SK-N-SH (cell line): ENCODE measurements at regions not wholly inside any gene's neighbourhood (a gene's known extent, or its start where the extent isn't known, plus 50 kb on each side); places are given as distances from the start of the nearest gene placed in this dataset.

Source experiments
- CTCF ChIA-PET: fragments of 300-600, 350-600 bp; formaldehyde crosslinking; extraction: SDS; loops from one replicate; lab custom pipeline; 2021; lab: Yijun Ruan, JAX
- POLR2A ChIA-PET: fragments of 350-600 bp; sonication (Branson Sonifier 250); formaldehyde crosslinking; extraction: SDS; loops from one replicate; lab custom pipeline; 2020; ENCODE audit warnings: antibody characterized with exemption, inconsistent platforms; lab: Yijun Ruan, JAX
- DNase-seq: peaks from one replicate; pipeline ENCODE4 v3.0.0; 2012
- H2AFZ ChIP-seq: fragments of 200-600 bp; sonication (generic); 2 replicates; pipeline ENCODE4 v1.8.1; 2016; ENCODE audit warnings: antibody characterized with exemption, mild to moderate bottlenecking, low read depth
- H3F3A ChIP-seq: fragments of 200-600 bp; sonication (generic); replicated peaks from 2 replicates; pipeline ENCODE3; 2016; ENCODE audit warnings: antibody characterized with exemption, mild to moderate bottlenecking; ENCODE audit not compliant: insufficient read depth
- H3K27ac ChIP-seq, 2 experiments: fragments of 200-500 bp in 1 of 2; fragments of 200-600 bp in 1 of 2; sonication (Bioruptor generic) in 1 of 2; sonication (generic), shearing (Covaris generic) in 1 of 2; 2 replicates each; pipeline versions ENCODE4 v1.5.1 to v1.6.1; 2014 to 2016; ENCODE audit warnings: low read depth in 2 of 2, inconsistent platforms in 1 of 2, low read length in 1 of 2, mild to moderate bottlenecking in 1 of 2, mixed read lengths in 1 of 2
- H3K27me3 ChIP-seq: fragments of 200-600 bp; sonication (generic), shearing (Covaris generic); 2 replicates; pipeline ENCODE4 v1.6.1; 2016; ENCODE audit warnings: mixed run types; ENCODE audit not compliant: insufficient read depth
- H3K36me3 ChIP-seq, 2 experiments: fragments of 200-500 bp in 1 of 2; fragments of 200-600 bp in 1 of 2; sonication (Bioruptor generic) in 1 of 2; sonication (generic) in 1 of 2; replicated peaks in 1 of 2; 2 replicates each; pipeline versions ENCODE3 to v1.5.1; 2014 to 2016; ENCODE audit warnings: low read length in 1 of 2, mild to moderate bottlenecking in 1 of 2; ENCODE audit not compliant: insufficient read depth in 2 of 2, control insufficient read depth in 1 of 2
- H3K4me1 ChIP-seq, 2 experiments: fragments of 200-500 bp in 1 of 2; fragments of 200-600 bp in 1 of 2; sonication (Bioruptor generic) in 1 of 2; sonication (generic), shearing (Covaris generic) in 1 of 2; 2 replicates each; pipeline versions ENCODE4 v1.5.1 to v1.6.1; 2014 to 2016; ENCODE audit warnings: low read depth in 1 of 2, low read length in 1 of 2, mixed run types in 1 of 2; ENCODE audit not compliant: insufficient read depth in 2 of 2, control insufficient read depth in 1 of 2
- H3K4me2 ChIP-seq: fragments of 200-600 bp; sonication (generic), shearing (Covaris generic); 2 replicates; pipeline ENCODE4 v1.6.1; 2017; ENCODE audit warnings: mixed run types
- H3K4me3 ChIP-seq, 2 experiments: fragments of 200-500 bp in 1 of 2; fragments of 200-600 bp in 1 of 2; sonication (Bioruptor generic) in 1 of 2; sonication (generic), shearing (Covaris generic) in 1 of 2; 2 replicates each; pipeline versions ENCODE4 v1.5.1 to v1.8.1; 2014 to 2016; ENCODE audit warnings: low read depth in 2 of 2, inconsistent platforms in 1 of 2, low read length in 1 of 2, mild to moderate bottlenecking in 1 of 2, mixed read lengths in 1 of 2, moderate library complexity in 1 of 2
- H3K79me2 ChIP-seq: fragments of 200-600 bp; sonication (generic); 2 replicates; pipeline ENCODE4 v1.8.1; 2017; ENCODE audit warnings: mild to moderate bottlenecking; ENCODE audit not compliant: insufficient read depth
- H3K9ac ChIP-seq: fragments of 200-600 bp; sonication (generic); 2 replicates; pipeline ENCODE4 v1.6.1; 2017; ENCODE audit warnings: mixed run types
- H3K9me2 ChIP-seq: fragments of 200-600 bp; sonication (generic); 2 replicates; pipeline ENCODE4 v1.6.1; 2017; ENCODE audit warnings: mixed run types
- H3K9me3 ChIP-seq: fragments of 200-600 bp; sonication (generic); 2 replicates; pipeline ENCODE4 v1.6.1; 2017; ENCODE audit warnings: mixed run types, mild to moderate bottlenecking, moderate library complexity
- H4K20me1 ChIP-seq: fragments of 200-600 bp; sonication (generic); 2 replicates; pipeline ENCODE4 v1.6.1; 2017; ENCODE audit warnings: mild to moderate bottlenecking, mixed run types; ENCODE audit not compliant: insufficient read depth
- CHD2 ChIP-seq: fragments of 150-350 bp; IDR thresholded peaks from 2 replicates; pipeline ENCODE4 v1.6.1; 2018; ENCODE audit warnings: low read length; ENCODE audit not compliant: partially characterized antibody
- ELF1 ChIP-seq: IDR thresholded peaks from 2 replicates; pipeline ENCODE4 v1.4.0; 2012
- EP300 ChIP-seq, 2 experiments: IDR thresholded peaks; 2 replicates each; pipeline versions ENCODE4 v1.4.0 to v1.6.1; 2012; ENCODE audit warnings: borderline replicate concordance in 1 of 2, low read depth in 1 of 2, low read length in 1 of 2
- EZH2phosphoT487 ChIP-seq: fragments of 200-600 bp; sonication (generic); IDR thresholded peaks from 2 replicates; pipeline ENCODE4 v1.6.1; 2017; ENCODE audit warnings: low read depth, mixed run types, mild to moderate bottlenecking, antibody characterized with exemption, moderate library complexity, borderline replicate concordance
- FOXM1 ChIP-seq: IDR thresholded peaks from 2 replicates; pipeline ENCODE4 v1.4.0; 2012; ENCODE audit warnings: low read depth, mild to moderate bottlenecking
- MAX ChIP-seq: IDR thresholded peaks from 2 replicates; pipeline ENCODE4 v1.4.0; 2012; ENCODE audit warnings: low read depth
- MXI1 ChIP-seq: IDR thresholded peaks from 2 replicates; pipeline ENCODE4 v1.6.1; 2012; ENCODE audit warnings: mild to moderate bottlenecking, low read depth, low read length, improper control_type of control experiment
- PBX3 ChIP-seq: IDR thresholded peaks from 2 replicates; pipeline ENCODE4; 2012
- RAD21 ChIP-seq: IDR thresholded peaks from 2 replicates; pipeline ENCODE4 v1.6.1; 2012; ENCODE audit warnings: mild to moderate bottlenecking, low read length
- REST ChIP-seq: IDR thresholded peaks from 2 replicates; pipeline ENCODE4 v1.6.1; 2012; ENCODE audit warnings: mild to moderate bottlenecking, low read depth, low read length, moderate library complexity
- SIN3A ChIP-seq: IDR thresholded peaks from 2 replicates; pipeline ENCODE4 v1.6.1; 2012; ENCODE audit warnings: low read depth, mild to moderate bottlenecking, low read length, moderate library complexity, borderline replicate concordance
- SMC3 ChIP-seq: IDR thresholded peaks from 2 replicates; pipeline ENCODE4 v1.6.1; 2012; ENCODE audit warnings: low read depth, low read length, improper control_type of control experiment
- TCF12 ChIP-seq: IDR thresholded peaks from 2 replicates; pipeline ENCODE4 v1.4.0; 2012
- USF1 ChIP-seq: IDR thresholded peaks from 2 replicates; pipeline ENCODE4 v1.4.0; 2012; ENCODE audit warnings: low read depth, borderline replicate concordance
- WGBS: methylation state at CpG from one replicate; pipeline ENCODE4 v1.1.6; 2017; ENCODE audit warnings: low lambda C conversion rate; 5-methylcytosine and 5-hydroxymethylcytosine counted together

GRCh38 chr17:11028349-11028748, 190.5 kb upstream of the PIRT start (continued):
- TF ChIP-seq FOXM1: no peak
- TF ChIP-seq RAD21: no peak
- no peak for TF ChIP-seq EP300 (IDR thresholded peaks at IDR 0.05; ENCODE audit: borderline replicate concordance in 1 of 2, low read depth in 1 of 2, low read length in 1 of 2)
- no peak for TF ChIP-seq SIN3A

GRCh38 chr17:11026903-11027302, 189.0 kb upstream of the PIRT start:
- no peak overlapping the region for H2AFZ ChIP-seq
- CTCF ChIA-PET: no interaction called here
- TF ChIP-seq PBX3 (no peak), USF1 (no peak), SMC3 (no peak), MXI1 (no peak), EZH2phosphoT487 (no peak), REST (no peak), CHD2 (no peak), FOXM1 (no peak), TCF12 (no peak), ELF1 (no peak), MAX (no peak)
- TF ChIP-seq, all 33 proteins: peak for 0
- 6% methylated on average over 2 of the region's 2 CpGs for WGBS
- no peak overlapping the region for H3K4me3 ChIP-seq
- H3K4me2 ChIP-seq: no peak overlapping the region
- POLR2A ChIA-PET: no interaction called here
- no peak overlapping the region for H3K27ac ChIP-seq
- H3K27me3 ChIP-seq: no peaks in the 10 kb centered on the region
- H3K9ac ChIP-seq: no peak overlapping the region
- H3K36me3 ChIP-seq: no peaks in the 10 kb centered on the region
- H3K9me3 ChIP-seq: no peaks in the 10 kb centered on the region
- no peaks in the 10 kb centered on the region for H4K20me1 ChIP-seq
- no peaks in the 10 kb centered on the region for H3K9me2 ChIP-seq
- H3F3A ChIP-seq: no peaks in the 10 kb centered on the region
- no peaks in the 10 kb centered on the region for H3K4me1 ChIP-seq
- H3K79me2 ChIP-seq: no peaks in the 10 kb centered on the region
- no peak for DNase-seq
